ENCODE measurements at regions not wholly inside any gene's neighbourhood (a gene's known extent, or its start where the extent isn't known, plus 50 kb on each side); places are given as distances from the start of the nearest gene placed in this dataset.
A peak's percentile ranks its signal among the peaks of the same experiment; 100 is the strongest.

DNA sequence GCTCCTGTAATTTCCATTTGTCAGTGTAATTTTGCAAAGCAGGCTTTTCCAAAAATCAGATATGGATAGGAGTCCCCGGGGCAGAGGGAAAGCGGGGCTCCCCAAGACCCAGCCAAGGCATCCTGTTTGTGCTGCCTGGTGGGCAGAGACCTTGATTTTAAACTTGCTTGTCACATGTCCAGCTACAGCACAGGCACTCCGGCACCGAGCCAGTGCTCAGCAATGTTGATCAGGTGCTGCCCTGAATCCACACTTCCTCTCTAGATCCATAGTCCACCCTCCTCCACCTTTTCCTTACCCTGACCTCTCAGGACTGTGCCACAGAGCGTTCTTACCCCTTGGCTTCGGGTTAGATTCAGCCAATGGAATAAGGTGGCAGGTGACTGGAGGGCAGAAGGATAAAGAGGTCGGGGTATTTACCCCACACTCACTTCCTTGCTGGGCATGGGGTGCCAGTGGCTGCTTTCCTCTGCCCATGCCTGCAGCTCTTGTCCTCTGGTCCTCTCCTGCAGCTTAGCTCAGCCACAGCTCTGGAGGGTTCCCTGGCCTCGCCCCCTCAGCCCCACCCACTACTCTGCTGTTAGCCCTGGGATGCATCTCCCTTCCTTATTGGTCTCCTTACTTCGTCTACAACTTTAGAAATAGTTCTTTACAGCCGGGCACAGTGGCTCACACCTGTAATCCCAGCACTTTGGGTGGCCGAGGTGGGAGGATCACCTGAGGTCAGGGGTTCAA is 80.1 kb downstream of the IRF2BPL start:
- no peak for DNase-seq

- no peak for DNase-seq
Measured at GRCh38 chr14:76947838-76948184, 80.7 kb downstream of the IRF2BPL start.

GRCh38 chr14:76947078-76947837 is 81.2 kb downstream of the IRF2BPL start:
- DNase-seq, result peak; percentile 96

DNA sequence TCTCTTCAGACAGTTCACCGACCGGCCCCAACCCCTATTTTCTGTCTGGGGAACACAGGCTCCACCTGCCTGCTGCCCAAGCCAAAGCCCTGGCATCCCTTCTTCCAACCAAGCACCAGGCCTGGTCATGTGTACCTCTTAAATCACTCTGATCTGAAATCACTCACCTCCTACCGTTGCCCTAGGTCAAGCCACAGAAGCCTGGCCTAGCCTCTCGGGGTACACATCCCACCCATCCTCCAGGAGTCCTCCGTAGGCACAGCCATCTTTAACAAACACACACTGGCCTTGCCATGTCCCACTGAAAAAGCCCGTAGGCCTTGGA is 81.8 kb downstream of the IRF2BPL start:
- no peak for DNase-seq

GRCh38 chr14:76943072-76943471 is 85.4 kb downstream of the IRF2BPL start:
- DNase-seq, result no peak

GRCh38 chr14:76941946-76942805 is 86.3 kb downstream of the IRF2BPL start:
- no peak for DNase-seq

DNA sequence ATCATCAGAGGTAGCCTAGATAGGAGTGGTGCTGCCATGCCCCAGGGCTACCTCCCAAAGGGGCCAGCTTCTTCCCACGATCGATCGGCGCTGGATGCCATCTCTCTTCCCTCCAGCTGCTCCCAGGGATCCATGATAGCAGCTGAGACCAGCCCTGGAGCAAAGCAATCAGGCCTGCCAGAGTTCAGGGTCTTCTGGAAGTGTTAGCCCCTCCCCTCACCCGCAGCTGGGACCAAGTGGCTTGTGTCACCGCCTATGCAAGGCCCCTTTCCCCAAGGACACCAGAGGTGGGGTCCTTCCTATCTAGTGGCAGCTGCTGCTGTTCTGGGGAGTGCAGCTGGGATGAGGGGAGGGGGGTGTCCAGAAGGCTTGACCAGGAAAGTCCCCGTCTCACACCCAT is 87.0 kb downstream of the IRF2BPL start:
- DNase-seq, result no peak

DNA sequence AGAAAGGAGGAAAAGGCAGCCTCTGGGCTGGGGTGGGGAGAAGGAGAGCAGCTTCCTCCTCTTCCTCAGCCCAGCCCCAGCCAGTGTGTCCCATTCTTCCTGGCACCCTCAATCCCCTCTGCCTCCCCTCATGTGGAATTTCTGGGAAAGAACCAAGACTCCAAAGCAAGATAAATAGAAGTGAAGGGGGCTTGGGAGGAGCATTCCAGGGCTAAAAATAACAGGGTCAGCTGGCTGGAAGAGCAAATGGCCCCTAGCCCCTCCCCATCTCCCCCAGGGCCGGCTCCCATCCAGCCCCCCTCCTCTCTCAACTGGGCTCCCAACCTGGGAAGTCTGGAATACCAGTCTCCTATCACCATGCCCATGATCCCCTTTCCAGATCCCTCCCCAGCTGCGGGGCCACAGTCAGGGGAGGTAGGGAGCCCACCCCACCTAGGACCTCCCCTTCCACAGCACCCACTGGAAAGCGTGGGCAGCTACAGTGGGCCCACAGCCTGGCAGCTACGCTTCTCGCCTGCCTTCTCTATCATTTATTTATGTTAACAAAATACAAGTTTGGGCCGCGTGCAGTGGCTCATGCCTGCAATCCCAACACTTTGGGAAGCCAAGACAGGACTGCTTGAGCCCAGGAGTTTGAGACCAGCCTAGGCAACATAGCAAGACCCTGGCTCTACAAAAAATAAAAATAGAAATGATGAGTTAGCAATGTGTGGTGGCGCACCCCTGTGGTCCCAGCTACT is 88.3 kb downstream of the IRF2BPL start:
- no peak for DNase-seq

GRCh38 chr14:76939015-76939742 is 89.3 kb downstream of the IRF2BPL start:
- DNase-seq, result peak; percentile 45

GRCh38 chr14:76938092-76938500 is 90.4 kb downstream of the IRF2BPL start:
- no peak for DNase-seq

- peak; percentile 57 for DNase-seq
Measured at GRCh38 chr14:76937181-76938091, 91.1 kb downstream of the IRF2BPL start.

DNA sequence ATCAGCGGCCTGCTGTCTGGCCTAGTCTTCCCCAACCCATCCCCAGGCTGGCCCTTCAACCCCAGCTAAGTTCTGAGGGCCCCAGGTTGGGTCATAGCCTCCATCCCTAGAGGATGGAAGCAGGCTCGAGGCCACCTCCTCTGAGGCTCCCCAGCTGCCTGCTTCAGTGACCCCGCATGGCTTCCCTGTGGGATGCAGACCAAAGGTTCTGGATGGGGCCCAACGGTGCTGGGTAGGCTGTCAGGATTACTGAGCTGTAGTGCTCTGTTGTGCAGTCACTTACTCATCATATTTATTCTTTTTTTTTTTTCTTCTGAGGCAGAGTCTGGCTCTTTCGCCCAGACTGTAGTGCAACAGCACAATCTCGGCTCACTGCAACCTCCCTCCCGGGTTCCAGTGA is 92.0 kb downstream of the IRF2BPL start:
- DNase-seq, result no peak

DNA sequence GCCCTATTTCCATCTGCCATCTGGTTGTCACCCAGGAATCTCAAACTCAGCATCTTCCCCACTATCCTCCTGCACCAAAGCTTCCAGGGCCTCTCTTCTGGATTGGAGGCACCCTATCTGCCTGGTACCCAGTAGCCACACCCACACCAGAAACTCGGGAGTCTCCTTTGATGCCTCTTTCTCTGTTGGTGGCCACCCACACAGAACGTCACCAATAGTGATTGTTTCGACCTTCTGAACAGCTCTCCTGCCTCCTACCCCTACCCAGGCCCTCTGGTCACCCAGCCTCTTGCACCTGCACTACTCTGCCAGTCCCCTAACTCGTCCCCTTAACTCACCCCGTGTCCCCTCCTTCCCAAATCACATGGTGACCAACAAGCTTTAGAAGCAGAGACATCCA is 95.0 kb downstream of the IRF2BPL start:
- no peak for DNase-seq

DNA sequence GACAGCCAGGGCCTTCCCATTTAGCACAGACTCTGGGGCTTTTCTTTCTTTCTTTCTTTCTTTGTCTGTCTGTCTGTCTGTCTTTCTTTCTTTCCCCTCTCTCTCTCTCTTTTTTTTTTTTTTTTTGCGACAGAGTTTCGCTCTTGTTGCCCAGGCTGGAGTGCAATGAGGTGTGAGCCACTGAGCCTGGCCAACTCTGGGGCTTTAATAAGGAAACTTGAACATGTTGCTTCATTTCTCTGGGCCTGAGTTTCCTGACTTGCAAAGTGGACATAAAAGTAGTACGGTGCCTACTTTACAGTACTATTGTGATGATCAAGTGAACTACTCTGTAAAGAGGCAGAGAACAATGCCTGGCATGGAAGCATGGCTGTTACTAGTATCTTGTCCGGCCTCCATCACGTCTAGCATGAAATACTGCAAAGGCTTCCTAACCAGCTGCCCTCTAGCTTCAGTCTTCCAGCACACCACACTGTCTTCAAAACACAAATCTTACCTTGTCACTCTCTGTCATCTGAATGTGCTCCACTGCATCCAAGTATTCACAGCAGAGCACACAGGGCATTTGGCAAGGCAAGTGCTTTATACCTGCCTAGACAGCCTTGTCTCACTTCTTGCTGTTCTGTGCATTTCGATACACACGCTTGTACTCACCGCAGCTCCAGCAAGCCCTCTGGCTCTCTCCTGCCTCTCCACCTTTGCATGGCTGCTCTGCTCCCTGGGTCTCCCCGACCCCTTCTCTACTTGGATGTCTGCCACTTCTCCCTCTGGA is 96.7 kb downstream of the IRF2BPL start:
- DNase-seq, result no peak

DNA sequence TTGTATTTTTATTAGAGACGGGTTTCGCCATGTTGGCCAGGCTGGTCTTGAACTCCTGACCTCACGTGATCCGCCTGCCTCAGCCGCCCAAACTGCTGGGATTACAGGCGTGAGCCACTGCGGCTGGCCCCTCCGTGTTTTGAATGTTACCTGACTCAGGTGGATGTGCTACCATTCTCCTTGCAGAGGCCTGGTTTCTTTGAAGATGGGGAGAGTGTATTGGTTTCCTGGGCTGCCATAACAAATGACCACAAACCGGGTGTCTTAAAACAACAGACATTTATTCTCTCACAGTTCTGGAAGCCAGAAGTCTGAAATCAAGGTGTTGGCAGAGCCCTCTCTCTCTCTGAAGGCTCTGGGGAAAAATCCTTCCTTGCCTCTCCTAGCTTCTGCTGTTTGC is 98.0 kb downstream of the IRF2BPL start:
- DNase-seq, result no peak

DNA sequence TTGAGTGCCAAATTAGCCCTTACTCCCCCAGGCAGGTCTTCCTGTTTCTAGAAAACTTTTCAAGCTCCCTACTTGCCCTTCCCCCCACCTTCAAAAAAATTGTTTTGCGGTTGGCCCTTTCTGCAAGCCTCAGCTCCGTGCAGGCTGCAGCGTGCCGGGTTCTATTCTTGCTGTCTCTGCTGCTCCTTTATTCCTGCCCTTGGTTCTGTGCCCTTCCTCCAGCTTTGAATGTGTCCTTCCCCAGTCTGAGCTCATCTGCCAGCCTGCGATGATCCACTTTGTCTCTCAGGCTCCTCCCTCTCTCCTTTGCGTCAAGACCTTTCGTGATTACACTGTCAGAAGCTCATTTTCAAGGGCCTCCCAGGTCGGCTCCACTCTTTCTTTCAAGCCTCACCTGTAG is 98.6 kb downstream of the IRF2BPL start:
- peak; percentile 53 for DNase-seq

DNA sequence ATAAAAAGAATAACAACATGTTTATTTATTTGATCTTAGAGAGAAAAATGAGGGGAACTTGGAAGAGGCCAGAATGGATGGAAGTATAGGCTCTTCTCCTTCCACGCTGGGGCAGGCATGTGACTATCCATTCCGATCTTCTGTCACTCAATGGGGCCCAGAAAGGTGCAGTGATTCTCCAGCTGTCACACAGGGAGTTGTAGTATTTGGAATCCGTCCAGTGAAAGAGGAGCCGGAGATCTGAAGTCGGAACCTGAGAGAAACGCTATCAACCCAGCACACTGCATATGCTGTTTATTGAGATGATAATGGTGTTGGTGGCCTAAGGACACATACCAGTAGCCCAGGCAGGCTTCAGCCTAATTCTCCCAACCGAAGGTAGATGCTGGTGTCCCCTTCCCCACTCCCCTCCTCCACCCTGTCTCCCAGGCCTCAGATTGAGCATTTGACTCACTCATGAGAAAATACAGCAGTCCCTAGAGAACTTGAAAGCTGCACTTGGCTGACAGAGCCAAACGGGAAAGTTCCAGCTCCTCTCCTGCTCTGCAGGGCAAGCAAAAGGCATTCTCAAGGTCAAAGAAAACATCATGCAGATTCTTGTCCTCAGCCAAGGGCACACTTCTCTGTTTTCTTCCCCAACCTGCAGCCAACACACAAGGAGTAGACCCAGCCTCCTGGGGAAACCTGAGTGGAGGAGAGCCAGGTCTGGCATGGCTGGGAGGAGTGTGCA is 100.4 kb downstream of the IRF2BPL start:
- no peak for DNase-seq

GRCh38 chr14:76926521-76927251 is 100.5 kb downstream of the LRRC74A start:
- DNase-seq, result peak; percentile 73

DNA sequence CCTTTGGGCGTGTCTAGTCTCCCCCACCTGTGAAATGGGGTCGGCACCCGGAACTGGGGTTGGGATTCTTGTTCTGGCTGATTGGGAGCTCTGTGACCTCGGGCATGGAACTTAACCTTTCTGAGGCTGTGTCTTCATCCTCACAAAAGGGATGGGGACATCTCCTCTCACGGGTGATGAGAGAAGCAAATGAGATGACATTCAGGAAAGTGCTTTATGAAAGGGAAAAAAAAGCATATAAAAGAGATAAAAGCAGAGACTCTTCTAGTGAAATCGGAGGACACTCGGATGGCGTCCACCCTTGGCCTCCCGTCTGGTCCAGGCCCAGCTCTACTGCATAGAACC is 98.9 kb downstream of the LRRC74A start:
- DNase-seq, result no peak

Data from NCI-H1436 (cell line).